ENCODE measurements at regions not wholly inside any gene's neighbourhood (a gene's known extent, or its start where the extent isn't known, plus 50 kb on each side); places are given as distances from the start of the nearest gene placed in this dataset.

DNA sequence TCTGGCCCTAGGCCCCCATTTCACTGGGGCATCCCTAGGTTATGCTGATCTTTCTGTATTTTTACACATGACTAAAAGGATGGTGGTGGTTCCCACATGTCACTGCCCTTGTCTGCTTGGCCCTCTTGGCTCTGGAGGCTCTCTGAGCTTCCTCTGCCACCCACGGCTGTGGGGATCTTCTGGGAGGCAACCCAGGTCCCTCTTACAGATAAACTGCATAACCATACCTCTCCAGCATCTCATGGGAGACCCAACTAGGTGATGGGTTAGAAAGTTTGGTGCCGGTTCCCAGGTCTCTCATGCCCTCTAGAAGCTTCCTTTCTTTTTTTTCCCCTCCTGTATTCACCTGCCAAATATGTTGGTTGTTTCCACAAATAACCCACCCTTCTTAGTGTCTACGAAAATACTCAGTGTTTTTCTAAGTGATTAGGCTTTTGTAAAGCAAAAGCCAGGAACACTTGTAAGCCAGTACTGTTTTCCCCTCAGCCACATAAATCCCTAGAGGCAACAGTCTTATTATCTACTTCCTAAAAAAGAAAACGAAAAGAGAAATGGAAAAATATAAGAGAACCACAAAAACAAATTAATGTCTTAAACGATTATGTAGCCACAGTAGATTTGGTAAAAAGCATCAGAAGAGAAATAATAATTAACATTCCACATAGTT, 71.7 kb upstream of the SMLR1 start:
- ChIA-PET POLR2A (no interaction called here), CTCF (interaction anchor here (1.3 kb wide), 1 partner anchor 87 kb away, joined by 3 read pairs; no protein-coding TSS in a partner anchor)
- peaks cover 2% of the 10 kb centered on the region for H3K27me3 Mint-ChIP-seq (ENCODE audit: low read depth)
- peaks cover 20% of the 10 kb centered on the region for H3K9me3 Mint-ChIP-seq (ENCODE audit: insufficient read depth)
- ATAC-seq: no peak
- DNase-seq: no peak
- peaks cover 23% of the 10 kb centered on the region for H3K4me1 Mint-ChIP-seq (ENCODE audit: low read depth)
- H3K36me3 Mint-ChIP-seq (ENCODE audit: low read depth): peaks cover 15% of the 10 kb centered on the region
- H3K4me3 Mint-ChIP-seq: no peak overlapping the region
- no peak overlapping the region for H3K27ac Mint-ChIP-seq

DNA sequence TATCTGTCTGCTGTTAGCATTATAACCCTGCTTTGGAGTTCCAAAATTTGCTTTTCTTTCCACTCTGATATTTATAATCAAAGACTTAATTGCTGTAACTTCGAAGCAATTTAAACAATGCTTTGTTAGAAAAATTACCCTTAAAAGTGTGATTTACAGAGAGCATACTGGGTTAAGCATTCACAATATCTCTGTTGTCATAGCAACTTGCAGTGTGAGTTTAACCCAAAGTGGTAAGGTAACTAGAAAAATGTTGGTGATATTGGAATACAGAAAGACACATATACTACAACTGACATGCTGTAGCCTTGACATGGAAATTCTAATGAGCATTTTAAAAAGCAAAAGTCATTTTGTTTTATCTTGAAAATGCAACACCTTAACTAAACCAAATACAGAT, 70.4 kb upstream of the SMLR1 start:
- H3K9me3 Mint-ChIP-seq (ENCODE audit: insufficient read depth): peaks cover 10% of the 10 kb centered on the region
- no peak overlapping the region for H3K4me3 Mint-ChIP-seq
- H3K4me1 Mint-ChIP-seq (ENCODE audit: low read depth): peaks cover 23% of the 10 kb centered on the region
- DNase-seq (no peak), ATAC-seq (no peak)
- CTCF ChIA-PET: interaction anchor here (2.6 kb wide), 1 partner anchor 58 kb away, joined by 7 read pairs; no protein-coding TSS in a partner anchor
- H3K27me3 Mint-ChIP-seq (ENCODE audit: low read depth): peaks cover 2% of the 10 kb centered on the region
- POLR2A ChIA-PET: no interaction called here
- no peak overlapping the region for H3K27ac Mint-ChIP-seq
- peaks cover 13% of the 10 kb centered on the region for H3K36me3 Mint-ChIP-seq (ENCODE audit: low read depth)

DNA sequence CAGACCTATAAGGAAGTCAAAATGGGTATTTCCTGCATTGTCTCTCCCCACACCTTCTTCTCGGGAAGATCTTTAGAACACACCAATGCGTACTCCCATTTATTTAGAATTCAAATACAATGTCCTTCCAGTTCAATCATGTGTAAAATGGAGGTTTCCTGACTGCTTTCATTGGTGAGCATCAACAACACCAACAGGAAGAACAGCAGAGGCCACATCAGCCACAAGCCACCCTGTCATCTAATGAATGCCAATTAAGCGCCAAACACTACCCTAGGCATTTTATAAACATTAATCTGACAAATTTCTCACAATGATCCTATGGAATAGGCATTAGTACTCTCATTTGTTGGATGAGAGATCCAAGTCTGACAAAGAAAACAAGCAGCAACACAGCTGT, 68.4 kb upstream of the SMLR1 start:
- ChIA-PET CTCF (interaction anchor here (1.3 to 2.6 kb wide), 2 partner anchors 57 to 60 kb away, joined by 3 to 7 read pairs; no protein-coding TSS in a partner anchor), POLR2A (no interaction called here)
- Mint-ChIP-seq H3K4me1 (ENCODE audit: low read depth) (peaks cover 23% of the 10 kb centered on the region), H3K9me3 (ENCODE audit: insufficient read depth) (peaks cover 10% of the 10 kb centered on the region), H3K27ac (peak overlapping the region; percentile 71), H3K4me3 (peak overlapping the region; percentile 6), H3K36me3 (ENCODE audit: low read depth) (peaks cover 13% of the 10 kb centered on the region), H3K27me3 (ENCODE audit: low read depth) (peaks cover 10% of the 10 kb centered on the region)
- ATAC-seq (no peak), DNase-seq (peak; percentile 42)

DNA sequence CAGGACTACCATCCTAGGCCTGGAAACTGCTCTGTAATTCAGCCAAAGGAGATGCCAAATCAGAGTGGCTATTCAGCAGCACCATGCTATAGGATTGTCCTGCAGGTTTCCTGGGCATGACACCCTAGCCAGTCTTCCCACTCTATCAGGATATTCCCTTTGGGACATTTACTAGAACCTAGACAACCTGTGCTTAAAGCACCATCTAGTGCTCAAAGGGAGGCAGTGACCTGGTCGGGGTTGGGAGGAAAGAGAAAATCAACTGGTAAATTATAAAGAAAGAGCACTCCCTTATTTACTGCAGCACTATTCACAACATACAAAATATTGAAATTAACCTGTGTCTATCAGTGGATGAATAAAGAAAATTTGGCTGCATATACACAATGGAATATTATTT, 67.2 kb upstream of the SMLR1 start:
- peaks cover 15% of the 10 kb centered on the region for H3K27me3 Mint-ChIP-seq (ENCODE audit: low read depth)
- no peak overlapping the region for H3K4me3 Mint-ChIP-seq
- DNase-seq: no peak
- H3K27ac Mint-ChIP-seq: no peak overlapping the region
- H3K4me1 Mint-ChIP-seq (ENCODE audit: low read depth): peaks cover 23% of the 10 kb centered on the region
- peaks cover 10% of the 10 kb centered on the region for H3K9me3 Mint-ChIP-seq (ENCODE audit: insufficient read depth)
- peaks cover 13% of the 10 kb centered on the region for H3K36me3 Mint-ChIP-seq (ENCODE audit: low read depth)
- ChIA-PET POLR2A (no interaction called here), CTCF (no interaction called here)
- no peak for ATAC-seq

DNA sequence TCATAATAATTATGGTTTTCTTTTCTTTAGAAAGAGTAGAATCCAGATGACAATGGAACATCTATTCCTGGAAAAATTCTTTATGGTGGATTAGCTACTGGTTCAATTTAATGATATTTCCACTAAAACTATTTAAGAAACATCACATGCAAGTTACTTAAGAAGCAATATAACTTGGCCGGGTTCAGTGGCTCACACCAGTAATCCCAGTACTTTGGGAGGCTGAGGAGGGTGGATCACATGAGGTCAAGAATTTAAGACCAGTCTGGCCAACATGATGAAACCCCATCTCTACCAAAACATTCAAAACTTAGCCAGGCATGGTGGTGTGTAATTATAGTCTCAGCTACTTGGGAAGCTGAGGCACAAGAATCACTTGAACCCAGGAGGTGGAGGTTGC, 65.9 kb upstream of the SMLR1 start:
- peaks cover 10% of the 10 kb centered on the region for H3K9me3 Mint-ChIP-seq (ENCODE audit: insufficient read depth)
- H3K36me3 Mint-ChIP-seq (ENCODE audit: low read depth): peaks cover 13% of the 10 kb centered on the region
- no peak overlapping the region for H3K4me3 Mint-ChIP-seq
- peaks cover 15% of the 10 kb centered on the region for H3K27me3 Mint-ChIP-seq (ENCODE audit: low read depth)
- DNase-seq: no peak
- ChIA-PET POLR2A (no interaction called here), CTCF (interaction anchor here (1.1 kb wide), 1 partner anchor 63 kb away, joined by 5 read pairs; no protein-coding TSS in a partner anchor)
- peaks cover 23% of the 10 kb centered on the region for H3K4me1 Mint-ChIP-seq (ENCODE audit: low read depth)
- no peak for ATAC-seq
- no peak overlapping the region for H3K27ac Mint-ChIP-seq

DNA sequence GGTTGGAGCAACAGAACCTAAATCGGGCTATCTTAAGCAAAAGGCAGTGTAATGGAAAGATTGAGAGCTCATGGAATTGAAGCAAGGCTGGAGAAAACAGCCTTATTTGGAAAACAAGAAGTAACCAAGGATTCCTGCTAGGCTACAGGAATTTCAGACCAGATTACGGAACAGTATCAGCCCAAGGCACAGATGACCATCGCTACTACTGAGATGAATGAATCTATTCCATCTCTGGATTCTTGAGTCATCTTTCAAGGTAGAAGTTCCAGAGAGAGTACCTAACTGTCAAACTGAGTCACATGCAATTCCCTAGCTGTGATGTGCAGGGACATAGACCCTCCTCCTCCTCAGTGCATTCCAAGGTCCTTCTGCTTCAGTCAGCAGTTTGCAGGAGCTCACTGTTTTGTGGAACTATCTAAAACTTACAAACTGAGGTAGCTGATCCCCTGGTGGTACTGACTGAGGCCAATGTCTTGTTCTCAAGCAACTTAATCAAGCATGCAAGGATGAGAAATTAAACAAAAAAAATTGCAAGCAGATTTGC, 62.0 kb upstream of the SMLR1 start:
- Mint-ChIP-seq H3K27me3 (ENCODE audit: low read depth) (peaks cover 19% of the 10 kb centered on the region), H3K36me3 (ENCODE audit: low read depth) (no peaks in the 10 kb centered on the region), H3K9me3 (ENCODE audit: insufficient read depth) (no peaks in the 10 kb centered on the region), H3K4me1 (ENCODE audit: low read depth) (no peaks in the 10 kb centered on the region), H3K27ac (no peak overlapping the region), H3K4me3 (no peak overlapping the region)
- ChIA-PET POLR2A (no interaction called here), CTCF (no interaction called here)
- DNase-seq (no peak), ATAC-seq (no peak)

DNA sequence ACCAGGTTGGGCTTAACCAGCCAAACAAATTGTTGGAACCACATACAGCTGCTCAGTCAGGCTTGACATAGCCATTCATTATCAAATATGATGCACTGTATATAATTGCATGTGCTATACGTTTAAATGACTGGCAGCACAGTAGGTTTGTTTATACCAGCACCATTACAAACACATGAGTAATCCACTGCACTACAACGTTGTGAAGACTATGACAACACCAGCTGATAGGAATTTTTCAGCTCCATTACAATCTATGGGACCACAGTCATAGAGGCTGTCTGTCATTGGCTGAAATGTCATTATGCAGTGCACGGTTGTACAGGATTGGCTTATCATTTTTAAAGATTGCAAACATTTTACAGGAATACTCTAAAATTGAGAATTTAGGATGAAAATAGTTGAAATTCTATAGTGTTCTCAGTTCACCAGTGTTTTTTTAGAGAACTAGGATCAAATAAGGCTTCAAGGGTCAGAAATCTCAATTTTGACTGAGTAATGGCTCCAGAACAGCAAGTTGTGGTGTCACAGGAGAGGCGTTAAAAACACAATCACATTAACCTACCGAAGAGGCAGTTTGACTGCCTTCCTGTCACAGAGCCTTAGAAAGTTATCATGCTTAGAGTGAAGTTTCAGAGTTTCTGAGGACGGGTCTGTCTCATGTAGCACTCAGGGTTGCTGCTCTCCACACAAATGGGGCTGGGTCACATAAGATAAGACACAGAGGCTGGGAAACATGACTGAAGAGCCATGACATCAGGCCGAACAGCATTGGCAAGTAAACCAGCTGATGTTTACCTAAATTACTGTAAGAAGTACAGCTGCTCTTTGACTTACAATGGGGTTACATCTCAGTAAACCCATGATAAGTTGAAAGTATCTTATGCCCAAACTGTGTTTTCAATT, 60.7 kb upstream of the SMLR1 start:
- no peak for DNase-seq
- no peaks in the 10 kb centered on the region for H3K36me3 Mint-ChIP-seq (ENCODE audit: low read depth)
- H3K4me3 Mint-ChIP-seq: no peak overlapping the region
- peaks cover 18% of the 10 kb centered on the region for H3K27me3 Mint-ChIP-seq (ENCODE audit: low read depth)
- H3K27ac Mint-ChIP-seq: no peak overlapping the region
- H3K9me3 Mint-ChIP-seq (ENCODE audit: insufficient read depth): no peaks in the 10 kb centered on the region
- ChIA-PET CTCF (no interaction called here), POLR2A (no interaction called here)
- no peaks in the 10 kb centered on the region for H3K4me1 Mint-ChIP-seq (ENCODE audit: low read depth)
- no peak for ATAC-seq

DNA sequence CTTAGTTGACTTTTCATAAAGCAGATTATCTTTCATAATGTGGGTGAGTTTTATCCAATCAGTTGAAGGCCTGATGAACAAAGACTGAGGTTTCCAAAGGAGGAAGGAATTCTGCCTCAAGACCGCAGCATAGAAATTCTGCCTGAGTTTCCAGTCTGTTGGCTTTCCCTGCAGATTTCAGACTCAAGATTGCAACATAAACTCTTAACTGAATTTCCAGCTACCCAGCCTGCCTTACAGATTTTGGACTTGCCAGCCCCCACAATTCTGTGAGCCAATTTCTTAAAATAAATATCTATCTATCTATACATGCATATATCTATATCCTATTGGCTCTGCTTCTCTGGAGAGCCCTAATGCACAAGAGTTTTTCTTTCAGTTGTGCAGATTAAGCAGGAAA, 57.3 kb upstream of the SMLR1 start:
- Mint-ChIP-seq H3K36me3 (ENCODE audit: low read depth) (no peaks in the 10 kb centered on the region), H3K27ac (no peak overlapping the region), H3K9me3 (ENCODE audit: insufficient read depth) (no peaks in the 10 kb centered on the region), H3K4me3 (no peak overlapping the region), H3K4me1 (ENCODE audit: low read depth) (no peaks in the 10 kb centered on the region), H3K27me3 (ENCODE audit: low read depth) (peaks cover 6% of the 10 kb centered on the region)
- CTCF ChIA-PET: no interaction called here
- POLR2A ChIA-PET: no interaction called here
- no peak for DNase-seq
- ATAC-seq: no peak

DNA sequence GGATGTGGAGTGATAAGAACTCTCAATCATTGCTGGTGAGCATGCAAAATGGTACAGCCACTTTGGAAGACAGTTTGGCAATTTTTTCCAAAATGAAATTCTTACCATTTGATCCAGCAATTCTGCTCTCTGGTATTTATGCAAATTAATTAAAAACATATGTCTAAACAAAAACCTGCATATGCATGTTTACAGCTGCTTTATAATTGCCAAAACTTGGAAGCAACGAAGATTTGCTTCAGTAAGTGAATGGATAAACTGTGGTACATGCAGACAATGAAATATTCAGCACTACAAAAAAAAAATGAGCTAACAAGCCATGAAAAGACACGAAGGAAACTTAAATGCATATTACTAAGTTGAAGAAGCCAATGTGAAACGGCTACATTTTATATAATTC, 55.5 kb upstream of the SMLR1 start:
- CTCF ChIA-PET: no interaction called here
- POLR2A ChIA-PET: no interaction called here

DNA sequence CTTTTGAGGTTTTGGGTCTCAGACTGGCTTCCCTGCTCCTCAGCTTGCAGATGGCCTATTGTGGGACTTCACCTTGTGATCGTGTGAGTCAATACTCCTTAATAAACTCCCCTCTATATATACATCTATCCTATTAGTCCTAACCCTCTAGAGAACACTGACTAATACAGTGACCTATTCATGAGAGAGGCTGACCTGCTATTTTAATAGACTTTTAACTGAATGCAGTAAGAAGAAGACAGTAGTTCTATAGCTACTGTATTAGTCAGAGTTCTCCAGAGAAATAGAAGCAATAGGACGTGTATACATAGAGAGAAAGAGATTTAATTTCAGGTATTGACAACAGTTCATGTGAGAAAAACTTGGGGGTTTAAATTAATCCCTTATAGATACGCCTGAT, 53.3 kb upstream of the SMLR1 start:
- ATAC-seq (no peak), DNase-seq (no peak)
- H3K36me3 Mint-ChIP-seq (ENCODE audit: low read depth): no peaks in the 10 kb centered on the region
- peaks cover 3% of the 10 kb centered on the region for H3K27me3 Mint-ChIP-seq (ENCODE audit: low read depth)
- H3K27ac Mint-ChIP-seq: no peak overlapping the region
- peaks cover 24% of the 10 kb centered on the region for H3K4me1 Mint-ChIP-seq (ENCODE audit: low read depth)
- CTCF ChIA-PET: interaction anchor here (1.1 to 1.5 kb wide), 3 partner anchors 74 to 480 kb away, joined by 3 to 4 read pairs (median 3); no protein-coding TSS in a partner anchor
- H3K4me3 Mint-ChIP-seq: no peak overlapping the region
- H3K9me3 Mint-ChIP-seq (ENCODE audit: insufficient read depth): no peaks in the 10 kb centered on the region
- POLR2A ChIA-PET: no interaction called here

More for the DNA sequence above, 55.5 kb upstream of the SMLR1 start:
- peaks cover 10% of the 10 kb centered on the region for H3K4me1 Mint-ChIP-seq (ENCODE audit: low read depth)
- DNase-seq: no peak
- H3K36me3 Mint-ChIP-seq (ENCODE audit: low read depth): no peaks in the 10 kb centered on the region
- H3K4me3 Mint-ChIP-seq: no peak overlapping the region
- H3K27ac Mint-ChIP-seq: no peak overlapping the region
- peaks cover 6% of the 10 kb centered on the region for H3K27me3 Mint-ChIP-seq (ENCODE audit: low read depth)
- no peak for ATAC-seq
- H3K9me3 Mint-ChIP-seq (ENCODE audit: insufficient read depth): no peaks in the 10 kb centered on the region

DNA sequence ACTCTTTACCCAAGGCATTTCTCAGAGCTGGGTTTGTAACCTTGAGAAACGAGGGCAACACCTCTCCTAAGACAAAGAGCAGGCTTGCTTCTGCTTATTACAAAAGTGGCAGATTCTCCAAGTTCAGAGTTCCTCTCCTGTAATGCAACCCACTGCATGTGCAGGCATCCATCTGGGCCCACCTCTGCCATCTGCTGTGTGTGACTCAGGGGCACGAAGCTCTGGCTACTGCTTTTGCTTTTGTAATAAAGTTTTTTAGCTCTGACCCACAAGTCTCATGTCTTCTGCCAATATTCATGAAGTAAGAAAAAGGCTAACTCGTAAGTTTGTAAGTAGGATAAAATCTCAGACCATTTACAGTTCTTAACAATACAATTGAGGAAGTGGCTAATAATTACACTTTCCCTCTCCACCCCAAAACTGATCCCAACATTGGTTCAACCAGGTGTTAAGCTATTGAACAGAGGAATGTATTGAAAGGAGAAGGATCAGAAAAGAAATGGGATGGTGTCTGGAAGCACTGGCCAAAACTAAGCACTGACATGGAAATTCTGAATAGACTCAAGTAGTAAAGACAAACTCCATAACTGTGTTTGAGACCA, 51.7 kb upstream of the SMLR1 start:
- peaks cover 7% of the 10 kb centered on the region for H3K36me3 Mint-ChIP-seq (ENCODE audit: low read depth)
- H3K4me3 Mint-ChIP-seq: no peak overlapping the region
- H3K4me1 Mint-ChIP-seq (ENCODE audit: low read depth): peaks cover 40% of the 10 kb centered on the region
- POLR2A ChIA-PET: no interaction called here
- CTCF ChIA-PET: interaction anchor here (0.9 to 1.5 kb wide), 4 partner anchors 12 to 110 kb away, joined by 3 to 4 read pairs (median 4); no protein-coding TSS in a partner anchor
- peaks cover 6% of the 10 kb centered on the region for H3K9me3 Mint-ChIP-seq (ENCODE audit: insufficient read depth)
- peaks cover 2% of the 10 kb centered on the region for H3K27me3 Mint-ChIP-seq (ENCODE audit: low read depth)
- no peak for DNase-seq
- no peak overlapping the region for H3K27ac Mint-ChIP-seq
- ATAC-seq: no peak
